Trophoblast cell (in vitro differentiated cells and primary cell): ENCODE measurements at regions not wholly inside any gene's neighbourhood (a gene's known extent, or its start where the extent isn't known, plus 50 kb on each side); places are given as distances from the start of the nearest gene placed in this dataset.

ENCODE experiments used
- DNase-seq, 2 donors: peaks; one replicate each; pipeline ENCODE4 v3.0.0-alpha.2; 2016
- H2AFZ ChIP-seq: 2 replicates; pipeline ENCODE4 v1.6.1; 2013; ENCODE audit warnings: low read length, moderate library complexity, mild to moderate bottlenecking; ENCODE audit not compliant: insufficient read depth, poor library complexity
- H2AK5ac ChIP-seq: 2 replicates; pipeline ENCODE4 v1.6.1; 2013; ENCODE audit warnings: mild to moderate bottlenecking, low read length
- H2BK120ac ChIP-seq: 2 replicates; pipeline ENCODE4 v1.6.1; 2013; ENCODE audit warnings: low read length, mild to moderate bottlenecking, moderate library complexity; ENCODE audit not compliant: insufficient read depth, poor library complexity
- H2BK12ac ChIP-seq: 2 replicates; pipeline ENCODE4 v1.6.1; 2013; ENCODE audit warnings: mild to moderate bottlenecking, low read length, moderate library complexity
- H2BK5ac ChIP-seq: 2 replicates; pipeline ENCODE4 v1.6.1; 2013; ENCODE audit warnings: low read length, low read depth, moderate library complexity, mild to moderate bottlenecking; ENCODE audit not compliant: poor library complexity
- H3K14ac ChIP-seq: 2 replicates; pipeline ENCODE4 v1.6.1; 2013; ENCODE audit warnings: mild to moderate bottlenecking, low read length
- H3K18ac ChIP-seq: 2 replicates; pipeline ENCODE4 v1.6.1; 2013; ENCODE audit warnings: mild to moderate bottlenecking, low read length
- H3K23ac ChIP-seq: 2 replicates; pipeline ENCODE4 v1.6.1; 2013; ENCODE audit warnings: low read length
- H3K27ac ChIP-seq: 2 replicates; pipeline ENCODE4 v1.5.1; 2013; ENCODE audit warnings: low read depth, mild to moderate bottlenecking, inconsistent platforms, low read length, moderate library complexity
- H3K27me3 ChIP-seq: 2 replicates; pipeline ENCODE4 v1.6.1; 2013; ENCODE audit warnings: inconsistent platforms, mild to moderate bottlenecking, low read length, moderate library complexity; ENCODE audit not compliant: insufficient read depth
- H3K36me3 ChIP-seq, 2 experiments: 1 replicate in 1 of 2; 2 replicates in 1 of 2; pipeline ENCODE4 v1.6.1; 2013; ENCODE audit warnings: low read length in 2 of 2, mild to moderate bottlenecking in 2 of 2, moderate library complexity in 1 of 2; ENCODE audit not compliant: insufficient read depth in 2 of 2, control insufficient read depth in 1 of 2
- H3K4ac ChIP-seq: 2 replicates; pipeline ENCODE4 v1.6.1; 2013; ENCODE audit warnings: low read depth, mild to moderate bottlenecking, low read length, moderate library complexity
- H3K4me1 ChIP-seq, 2 experiments: 1 replicate in 1 of 2; 2 replicates in 1 of 2; pipeline ENCODE4 v1.6.1; 2013; ENCODE audit warnings: low read length in 2 of 2, mild to moderate bottlenecking in 2 of 2, moderate library complexity in 1 of 2; ENCODE audit not compliant: insufficient read depth in 2 of 2, control insufficient read depth in 1 of 2
- H3K4me2 ChIP-seq: 2 replicates; pipeline ENCODE4 v1.6.1; 2013; ENCODE audit warnings: inconsistent platforms, mild to moderate bottlenecking, low read length, moderate library complexity
- H3K4me3 ChIP-seq: 2 replicates; pipeline ENCODE4 v1.5.1; 2013; ENCODE audit warnings: mild to moderate bottlenecking, low read depth, low read length, inconsistent platforms
- H3K79me1 ChIP-seq: one replicate; pipeline ENCODE4 v1.6.1; 2013; ENCODE audit warnings: low read length
- H3K79me2 ChIP-seq: 2 replicates; pipeline ENCODE4 v1.6.1; 2013; ENCODE audit warnings: low read length, mild to moderate bottlenecking; ENCODE audit not compliant: control insufficient read depth, insufficient read depth, poor library complexity
- H3K9ac ChIP-seq: 2 replicates; pipeline ENCODE4 v1.6.1; 2013; ENCODE audit warnings: mild to moderate bottlenecking, low read length
- H3K9me3 ChIP-seq: 2 replicates; pipeline ENCODE4 v1.6.1; 2013; ENCODE audit warnings: low read depth, mild to moderate bottlenecking, control low read depth, inconsistent platforms, low read length; ENCODE audit not compliant: insufficient read depth
- H4K12ac ChIP-seq: 2 replicates; pipeline ENCODE4 v1.6.1; 2013; ENCODE audit warnings: low read depth, mild to moderate bottlenecking, low read length, moderate library complexity
- H4K8ac ChIP-seq: 2 replicates; pipeline ENCODE4 v1.6.1; 2013; ENCODE audit warnings: low read depth, mild to moderate bottlenecking, low read length, moderate library complexity
- H4K91ac ChIP-seq: one replicate; pipeline ENCODE4 v1.6.1; 2013; ENCODE audit warnings: low read depth, mild to moderate bottlenecking, low read length, moderate library complexity
- WGBS: extraction: QIAGEN DNeasy Blood & Tissue Kit; methylation state at CpG from one replicate; pipeline ENCODE4 v1.1.7; 2013; ENCODE audit warnings: missing lambda C conversion rate; ENCODE audit not compliant: insufficient read length, insufficient coverage; ENCODE audit errors: extremely low coverage; 5-methylcytosine and 5-hydroxymethylcytosine counted together

DNA sequence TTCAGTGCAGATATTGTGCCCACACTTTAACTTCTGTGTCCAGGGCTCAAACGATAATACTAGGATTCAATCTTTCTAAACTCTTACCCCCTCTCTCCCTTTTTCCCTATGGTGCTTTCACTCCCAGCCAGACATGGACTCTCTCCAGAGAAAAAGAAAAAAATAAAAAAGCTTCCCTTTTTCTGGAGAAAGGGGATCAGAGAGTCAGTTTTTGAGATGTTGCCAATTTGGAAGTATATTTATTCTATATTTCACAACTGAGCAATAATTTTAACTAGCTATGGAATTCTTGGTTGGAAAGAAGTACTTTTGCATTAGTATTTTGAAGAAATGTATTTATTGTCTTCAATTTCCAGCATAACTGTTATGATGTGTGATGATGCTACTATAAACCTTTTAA lies 72.2 kb upstream of the ZFP64 start:
- no CpG with 5 or more reads among the region's 1 CpG for WGBS
- Histone ChIP-seq H3K36me3 (no peaks in the 10 kb centered on the region), H4K8ac (no peak overlapping the region), H3K27ac (no peak overlapping the region), H2AK5ac (no peak overlapping the region), H3K4ac (no peak overlapping the region), H2BK5ac (no peak overlapping the region), H3K23ac (no peak overlapping the region), H3K9me3 (no peaks in the 10 kb centered on the region), H3K4me2 (no peak overlapping the region), H3K4me3 (no peak overlapping the region), H3K27me3 (no peaks in the 10 kb centered on the region), H3K9ac (no peak overlapping the region), H3K14ac (no peak overlapping the region), H2BK12ac (no peak overlapping the region), H2AFZ (no peak overlapping the region), H2BK120ac (no peak overlapping the region), H4K91ac (no peak overlapping the region), H3K4me1 (no peaks in the 10 kb centered on the region), H3K79me2 (no peaks in the 10 kb centered on the region), H3K79me1 (no peaks in the 10 kb centered on the region), H4K12ac (no peak overlapping the region), H3K18ac (no peak overlapping the region)
- DNase-seq: no peak

DNA sequence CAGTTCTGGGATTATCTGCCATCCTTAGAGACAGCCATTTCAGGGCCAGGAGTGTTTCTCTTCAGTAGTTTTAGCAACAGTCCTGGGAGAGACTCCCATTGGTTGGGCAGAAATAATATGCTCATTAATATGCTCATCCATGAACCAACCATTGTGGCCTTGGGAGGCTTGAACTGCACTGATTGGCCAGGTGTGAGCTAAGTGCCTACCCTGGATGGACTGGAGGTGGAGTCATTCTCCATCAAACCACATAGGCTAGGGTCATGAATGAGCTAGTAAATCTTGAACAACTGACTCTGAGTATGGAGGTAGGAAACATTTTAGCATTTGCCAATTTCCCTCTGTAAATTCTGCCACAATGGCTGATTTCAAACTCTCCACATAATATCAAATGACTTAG lies 70.2 kb upstream of the ZFP64 start:
- H4K12ac ChIP-seq: no peak overlapping the region
- no peak overlapping the region for H3K4me3 ChIP-seq
- H3K36me3 ChIP-seq: no peaks in the 10 kb centered on the region
- no peak overlapping the region for H3K23ac ChIP-seq
- no peak overlapping the region for H4K91ac ChIP-seq
- no peak overlapping the region for H4K8ac ChIP-seq
- H3K4ac ChIP-seq: no peak overlapping the region
- no peaks in the 10 kb centered on the region for H3K79me2 ChIP-seq
- H3K9ac ChIP-seq: no peak overlapping the region
- no peak for DNase-seq
- no peak overlapping the region for H3K14ac ChIP-seq
- H3K27me3 ChIP-seq: no peaks in the 10 kb centered on the region
- no peak overlapping the region for H2BK120ac ChIP-seq
- H3K4me2 ChIP-seq: no peak overlapping the region
- H3K4me1 ChIP-seq: no peaks in the 10 kb centered on the region
- no peak overlapping the region for H2BK5ac ChIP-seq
- no peak overlapping the region for H2BK12ac ChIP-seq
- no peaks in the 10 kb centered on the region for H3K9me3 ChIP-seq
- H3K79me1 ChIP-seq: no peaks in the 10 kb centered on the region
- H3K18ac ChIP-seq: no peak overlapping the region
- no peak overlapping the region for H2AK5ac ChIP-seq
- H3K27ac ChIP-seq: no peak overlapping the region
- H2AFZ ChIP-seq: no peak overlapping the region

GRCh38 chr20:52259295-52259694 lies 67.7 kb upstream of the ZFP64 start:
- Histone ChIP-seq H3K18ac (no peak overlapping the region), H2BK120ac (no peak overlapping the region), H3K4ac (no peak overlapping the region), H3K14ac (no peak overlapping the region), H2BK5ac (no peak overlapping the region), H3K4me2 (no peak overlapping the region), H3K9ac (no peak overlapping the region), H3K36me3 (no peaks in the 10 kb centered on the region), H3K27ac (no peak overlapping the region), H2AFZ (no peak overlapping the region), H3K79me1 (no peaks in the 10 kb centered on the region), H3K79me2 (no peaks in the 10 kb centered on the region), H3K9me3 (no peaks in the 10 kb centered on the region), H3K23ac (no peak overlapping the region), H3K4me3 (no peak overlapping the region), H4K8ac (no peak overlapping the region), H3K4me1 (no peaks in the 10 kb centered on the region), H4K12ac (no peak overlapping the region), H2BK12ac (no peak overlapping the region), H3K27me3 (no peaks in the 10 kb centered on the region), H2AK5ac (no peak overlapping the region), H4K91ac (no peak overlapping the region)
- no CpG with 5 or more reads among the region's 2 CpGs for WGBS
- no peak for DNase-seq

DNA sequence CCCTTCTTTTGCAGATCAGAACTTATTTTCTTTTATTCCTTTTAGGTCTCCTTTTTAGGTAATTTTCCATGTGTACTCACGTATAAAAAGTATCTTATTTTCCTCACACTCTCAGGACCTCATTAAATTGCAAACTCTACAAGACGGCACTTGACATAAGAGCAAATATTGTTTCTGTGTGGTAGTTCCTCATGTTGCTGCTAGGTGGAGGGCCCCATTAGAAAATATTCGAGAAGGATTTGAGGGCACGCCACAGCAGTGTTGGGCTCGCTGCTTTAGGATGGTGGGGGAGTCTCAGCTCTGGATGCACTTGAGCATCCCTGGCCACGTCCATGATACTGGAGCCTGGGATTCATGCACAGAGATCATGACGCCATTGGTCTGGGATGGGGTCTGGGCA lies 64.9 kb upstream of the ZFP64 start:
- Histone ChIP-seq H4K12ac (no peak overlapping the region), H3K23ac (no peak overlapping the region), H3K18ac (no peak overlapping the region), H2BK5ac (no peak overlapping the region), H2AK5ac (no peak overlapping the region), H2BK120ac (no peak overlapping the region), H3K36me3 (no peaks in the 10 kb centered on the region), H4K91ac (no peak overlapping the region), H2BK12ac (no peak overlapping the region), H3K4me3 (no peak overlapping the region), H4K8ac (no peak overlapping the region), H2AFZ (no peak overlapping the region), H3K4me2 (no peak overlapping the region), H3K14ac (no peak overlapping the region), H3K4me1 (no peaks in the 10 kb centered on the region), H3K27me3 (no peaks in the 10 kb centered on the region), H3K79me2 (no peaks in the 10 kb centered on the region), H3K79me1 (no peaks in the 10 kb centered on the region), H3K27ac (no peak overlapping the region), H3K9me3 (no peaks in the 10 kb centered on the region), H3K9ac (no peak overlapping the region), H3K4ac (no peak overlapping the region)
- DNase-seq: no peak
- no CpG with 5 or more reads among the region's 7 CpGs for WGBS

DNA sequence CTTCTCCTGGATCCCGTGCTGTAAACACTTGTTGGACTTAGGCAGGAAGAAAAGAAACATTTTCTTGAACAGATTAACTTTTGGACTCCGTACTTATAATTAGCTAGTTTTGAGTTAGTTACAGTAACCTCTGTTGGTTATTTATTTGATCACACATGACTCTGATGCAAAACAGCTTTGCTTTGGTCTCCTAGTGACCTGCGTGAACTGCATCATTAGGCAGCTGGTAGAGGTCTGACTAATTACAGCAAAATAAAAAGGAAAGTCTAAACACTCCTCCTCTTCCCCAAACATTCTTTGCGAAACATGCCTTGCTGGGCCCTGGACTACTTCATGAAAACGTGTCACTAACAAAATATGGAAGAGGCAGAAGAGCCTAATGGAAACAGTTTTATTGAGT lies 61.1 kb upstream of the ZFP64 start:
- Histone ChIP-seq H2AFZ (no peak overlapping the region), H3K4ac (no peak overlapping the region), H3K9ac (no peak overlapping the region), H3K27me3 (no peaks in the 10 kb centered on the region), H2AK5ac (no peak overlapping the region), H3K9me3 (no peaks in the 10 kb centered on the region), H2BK5ac (no peak overlapping the region), H3K36me3 (no peaks in the 10 kb centered on the region), H3K4me2 (no peak overlapping the region), H4K91ac (no peak overlapping the region), H2BK12ac (no peak overlapping the region), H3K18ac (no peak overlapping the region), H3K79me1 (no peaks in the 10 kb centered on the region), H3K4me1 (no peaks in the 10 kb centered on the region), H3K4me3 (no peak overlapping the region), H2BK120ac (no peak overlapping the region), H3K27ac (no peak overlapping the region), H3K79me2 (no peaks in the 10 kb centered on the region), H3K23ac (no peak overlapping the region), H4K12ac (no peak overlapping the region), H3K14ac (no peak overlapping the region), H4K8ac (no peak overlapping the region)
- WGBS: no CpG with 5 or more reads among the region's 5 CpGs
- DNase-seq: no peak
